ENCODE measurements at regions not wholly inside any gene's neighbourhood (a gene's known extent, or its start where the extent isn't known, plus 50 kb on each side); places are given as distances from the start of the nearest gene placed in this dataset.

- H3K27ac ChIP-seq (ENCODE audit: low read depth in 1 of 2, low read length in 2 of 2), result no peak overlapping the region
- TF ChIP-seq FOXA2 (IDR thresholded peaks at IDR 0.05) (no peak), HNF4A (conservative IDR thresholded peaks at IDR 0.05) (no peak), TAF1 (conservative IDR thresholded peaks at IDR 0.05) (no peak), YY1 (IDR thresholded peaks at IDR 0.05) (no peak), SP1 (IDR thresholded peaks at IDR 0.05) (no peak), NR2F2 (IDR thresholded peaks at IDR 0.05) (no peak), JUND (IDR thresholded peaks at IDR 0.05) (no peak), HNF4G (IDR thresholded peaks at IDR 0.05) (no peak), ZBTB33 (IDR thresholded peaks at IDR 0.05) (no peak), FOXA1 (IDR thresholded peaks at IDR 0.05) (no peak), EGR1 (IDR thresholded peaks at IDR 0.05; ENCODE audit: low read depth in 2 of 2) (no peak), RXRA (IDR thresholded peaks at IDR 0.05) (no peak), RAD21 (IDR thresholded peaks at IDR 0.05) (no peak), GABPA (IDR thresholded peaks at IDR 0.05 in 1 of 2, conservative IDR thresholded peaks at IDR 0.05 in 1 of 2) (no peak)
- TF ChIP-seq, protein P1, sequence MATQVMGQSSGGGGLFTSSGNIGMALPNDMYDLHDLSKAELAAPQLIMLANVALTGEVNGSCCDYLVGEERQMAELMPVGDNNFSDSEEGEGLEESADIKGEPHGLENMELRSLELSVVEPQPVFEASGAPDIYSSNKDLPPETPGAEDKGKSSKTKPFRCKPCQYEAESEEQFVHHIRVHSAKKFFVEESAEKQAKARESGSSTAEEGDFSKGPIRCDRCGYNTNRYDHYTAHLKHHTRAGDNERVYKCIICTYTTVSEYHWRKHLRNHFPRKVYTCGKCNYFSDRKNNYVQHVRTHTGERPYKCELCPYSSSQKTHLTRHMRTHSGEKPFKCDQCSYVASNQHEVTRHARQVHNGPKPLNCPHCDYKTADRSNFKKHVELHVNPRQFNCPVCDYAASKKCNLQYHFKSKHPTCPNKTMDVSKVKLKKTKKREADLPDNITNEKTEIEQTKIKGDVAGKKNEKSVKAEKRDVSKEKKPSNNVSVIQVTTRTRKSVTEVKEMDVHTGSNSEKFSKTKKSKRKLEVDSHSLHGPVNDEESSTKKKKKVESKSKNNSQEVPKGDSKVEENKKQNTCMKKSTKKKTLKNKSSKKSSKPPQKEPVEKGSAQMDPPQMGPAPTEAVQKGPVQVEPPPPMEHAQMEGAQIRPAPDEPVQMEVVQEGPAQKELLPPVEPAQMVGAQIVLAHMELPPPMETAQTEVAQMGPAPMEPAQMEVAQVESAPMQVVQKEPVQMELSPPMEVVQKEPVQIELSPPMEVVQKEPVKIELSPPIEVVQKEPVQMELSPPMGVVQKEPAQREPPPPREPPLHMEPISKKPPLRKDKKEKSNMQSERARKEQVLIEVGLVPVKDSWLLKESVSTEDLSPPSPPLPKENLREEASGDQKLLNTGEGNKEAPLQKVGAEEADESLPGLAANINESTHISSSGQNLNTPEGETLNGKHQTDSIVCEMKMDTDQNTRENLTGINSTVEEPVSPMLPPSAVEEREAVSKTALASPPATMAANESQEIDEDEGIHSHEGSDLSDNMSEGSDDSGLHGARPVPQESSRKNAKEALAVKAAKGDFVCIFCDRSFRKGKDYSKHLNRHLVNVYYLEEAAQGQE (IDR thresholded peaks at IDR 0.05), result no peak
- TF ChIP-seq, protein P2, sequence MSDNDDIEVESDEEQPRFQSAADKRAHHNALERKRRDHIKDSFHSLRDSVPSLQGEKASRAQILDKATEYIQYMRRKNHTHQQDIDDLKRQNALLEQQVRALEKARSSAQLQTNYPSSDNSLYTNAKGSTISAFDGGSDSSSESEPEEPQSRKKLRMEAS (IDR thresholded peaks at IDR 0.05), result no peak
- TF ChIP-seq, protein P3, sequence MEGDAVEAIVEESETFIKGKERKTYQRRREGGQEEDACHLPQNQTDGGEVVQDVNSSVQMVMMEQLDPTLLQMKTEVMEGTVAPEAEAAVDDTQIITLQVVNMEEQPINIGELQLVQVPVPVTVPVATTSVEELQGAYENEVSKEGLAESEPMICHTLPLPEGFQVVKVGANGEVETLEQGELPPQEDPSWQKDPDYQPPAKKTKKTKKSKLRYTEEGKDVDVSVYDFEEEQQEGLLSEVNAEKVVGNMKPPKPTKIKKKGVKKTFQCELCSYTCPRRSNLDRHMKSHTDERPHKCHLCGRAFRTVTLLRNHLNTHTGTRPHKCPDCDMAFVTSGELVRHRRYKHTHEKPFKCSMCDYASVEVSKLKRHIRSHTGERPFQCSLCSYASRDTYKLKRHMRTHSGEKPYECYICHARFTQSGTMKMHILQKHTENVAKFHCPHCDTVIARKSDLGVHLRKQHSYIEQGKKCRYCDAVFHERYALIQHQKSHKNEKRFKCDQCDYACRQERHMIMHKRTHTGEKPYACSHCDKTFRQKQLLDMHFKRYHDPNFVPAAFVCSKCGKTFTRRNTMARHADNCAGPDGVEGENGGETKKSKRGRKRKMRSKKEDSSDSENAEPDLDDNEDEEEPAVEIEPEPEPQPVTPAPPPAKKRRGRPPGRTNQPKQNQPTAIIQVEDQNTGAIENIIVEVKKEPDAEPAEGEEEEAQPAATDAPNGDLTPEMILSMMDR (IDR thresholded peaks at IDR 0.05; ENCODE audit: low read depth, low read length, missing input control), result no peak
- TF ChIP-seq, protein P4, sequence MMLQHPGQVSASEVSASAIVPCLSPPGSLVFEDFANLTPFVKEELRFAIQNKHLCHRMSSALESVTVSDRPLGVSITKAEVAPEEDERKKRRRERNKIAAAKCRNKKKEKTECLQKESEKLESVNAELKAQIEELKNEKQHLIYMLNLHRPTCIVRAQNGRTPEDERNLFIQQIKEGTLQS (IDR thresholded peaks at IDR 0.05), result no peak
- H3K36me3 ChIP-seq (ENCODE audit: control insufficient read depth in 4 of 4, insufficient read depth in 3 of 4, low read depth in 1 of 4, low read length in 3 of 4), result no peaks in the 10 kb centered on the region
- H3K9ac ChIP-seq (ENCODE audit: low read depth in 1 of 2, low read length in 2 of 2), result no peak overlapping the region
- H3K27me3 ChIP-seq (ENCODE audit: control insufficient read depth in 4 of 4, insufficient read depth in 4 of 4, low read length in 3 of 4), result no peaks in the 10 kb centered on the region
- 58% methylated on average over 3 of the region's 3 CpGs for WGBS
- H3K4me1 ChIP-seq (ENCODE audit: control insufficient read depth in 4 of 4, insufficient read depth in 4 of 4, low read length in 3 of 4), result no peaks in the 10 kb centered on the region
- no peak for DNase-seq (ENCODE audit: low spot score)
- no peak overlapping the region for H3K4me3 ChIP-seq (ENCODE audit: low read depth in 1 of 3, low read length in 3 of 3)
- no peaks in the 10 kb centered on the region for H3K9me3 ChIP-seq (ENCODE audit: control insufficient read depth in 4 of 4, low read length in 3 of 4)
Measured at GRCh38 chr1:187054862-187055757, 226.4 kb downstream of the PLA2G4A start.

All from liver (tissue), 8 donors.